Caco-2 (cell line): ENCODE measurements at regions not wholly inside any gene's neighbourhood (a gene's known extent, or its start where the extent isn't known, plus 50 kb on each side); places are given as distances from the start of the nearest gene placed in this dataset.

ENCODE experiments used
- BruUV-seq: library from RNA; stranded (reverse); fragments of 400-500 nt; replicated peaks from 2 replicates; lab custom pipeline; 2021; lab: Mats Ljungman, UMichigan
- CTCF ChIA-PET: fragments of 300-600 bp; sonication (Branson Sonifier 250); formaldehyde crosslinking; loops from one replicate; lab custom pipeline; 2022; ENCODE audit warnings: antibody characterized with exemption; lab: Charles Lee
- POLR2A ChIA-PET: fragments of 300-600 bp; sonication (Branson Sonifier 250); formaldehyde crosslinking; loops from one replicate; lab custom pipeline; 2022; ENCODE audit warnings: antibody characterized with exemption; lab: Charles Lee
- DNase-seq, 2 experiments: peaks; one replicate each; pipeline versions ENCODE4 v3.0.0 to v3.0.0-alpha.2; 2020 to 2022
- H3K27me3 ChIP-seq: replicated peaks from 2 replicates; pipeline ENCODE4 v1.6.0; 2011; ENCODE audit warnings: low read length; ENCODE audit not compliant: control insufficient read depth, insufficient read depth
- H3K36me3 ChIP-seq: 2 replicates; pipeline ENCODE4 v1.5.1; 2011; ENCODE audit warnings: low read length; ENCODE audit not compliant: control insufficient read depth, insufficient read depth
- H3K4me1 ChIP-seq: fragments of 250-450 bp; sonication (Bioruptor Pico); 2 replicates; pipeline ENCODE4 v1.5.1; 2020; ENCODE audit warnings: mild to moderate bottlenecking
- H3K4me3 ChIP-seq: 2 replicates; pipeline ENCODE4 v1.5.1; 2011; ENCODE audit warnings: low read depth, mild to moderate bottlenecking, control low read depth, low read length
- H3K9me3 ChIP-seq: fragments of 250-450 bp; sonication (Bioruptor Pico); 2 replicates; pipeline ENCODE4 v1.5.1; 2020; ENCODE audit warnings: mild to moderate bottlenecking, moderate library complexity
- H3K27ac Mint-ChIP-seq: one replicate; pipeline ENCODE4 v1.8.0; 2022; ENCODE audit warnings: mixed read lengths; ENCODE audit not compliant: unreplicated experiment
- H3K27me3 Mint-ChIP-seq: one replicate; pipeline ENCODE4 v1.8.0; 2022; ENCODE audit warnings: mixed read lengths; ENCODE audit not compliant: insufficient read depth, unreplicated experiment
- H3K36me3 Mint-ChIP-seq: one replicate; pipeline ENCODE4 v1.8.0; 2022; ENCODE audit warnings: mild to moderate bottlenecking, mixed read lengths; ENCODE audit not compliant: insufficient read depth, unreplicated experiment
- H3K4me1 Mint-ChIP-seq: one replicate; pipeline ENCODE4 v1.8.0; 2022; ENCODE audit warnings: low read depth, mixed read lengths; ENCODE audit not compliant: unreplicated experiment
- H3K4me3 Mint-ChIP-seq: one replicate; pipeline ENCODE4 v1.8.0; 2022; ENCODE audit warnings: mild to moderate bottlenecking, moderate library complexity, mixed read lengths; ENCODE audit not compliant: unreplicated experiment
- H3K9me3 Mint-ChIP-seq: one replicate; pipeline ENCODE4 v1.8.0; 2022; ENCODE audit warnings: mixed read lengths; ENCODE audit not compliant: unreplicated experiment
- CTCF ChIP-seq, 2 experiments: fragments of 200-600 bp in 1 of 2; IDR thresholded peaks; 1 replicate in 1 of 2; 2 replicates in 1 of 2; pipeline versions ENCODE4 v1.5.1 to v1.8.0; 2011 to 2022; ENCODE audit warnings: antibody characterized with exemption in 1 of 2, control low read depth in 1 of 2, inconsistent platforms in 1 of 2, low read depth in 1 of 2, low read length in 1 of 2, mild to moderate bottlenecking in 1 of 2, moderate library complexity in 1 of 2; ENCODE audit not compliant: insufficient read depth in 1 of 2, severe bottlenecking in 1 of 2, unreplicated experiment in 1 of 2
- intact Hi-C: fragments of 100-400 bp; cut with micrococcal nuclease; formaldehyde crosslinking; loops from one replicate; pipeline ENCODE4 v1.10.0; 2022; ENCODE audit not compliant: unreplicated experiment

GRCh38 chr6:113375950-113376846, 480.9 kb upstream of the MARCKS start:
- H3K36me3 ChIP-seq = no peaks in the 10 kb centered on the region
- ChIA-PET CTCF (interaction anchor here (0.7 kb wide), 1 partner anchor 122 kb away, joined by 7 read pairs; no protein-coding TSS in a partner anchor), POLR2A (no interaction called here)
- H3K9me3 ChIP-seq = no peaks in the 10 kb centered on the region
- no peak overlapping the region for H3K27ac Mint-ChIP-seq
- no peak overlapping the region for H3K4me3 Mint-ChIP-seq
- no peaks in the 10 kb centered on the region for H3K4me1 Mint-ChIP-seq
- H3K4me1 ChIP-seq = no peaks in the 10 kb centered on the region
- no peaks in the 10 kb centered on the region for H3K27me3 Mint-ChIP-seq
- H3K4me3 ChIP-seq = no peak overlapping the region
- no peak for DNase-seq
- no peak for TF ChIP-seq CTCF (IDR thresholded peaks at IDR 0.05; ENCODE audit: insufficient read depth in 1 of 2, low read depth in 1 of 2, low read length in 1 of 2, severe bottlenecking in 1 of 2, unreplicated experiment in 1 of 2)
- no peaks in the 10 kb centered on the region for H3K36me3 Mint-ChIP-seq
- BruUV-seq = no TSS peak
- H3K27me3 ChIP-seq = no peaks in the 10 kb centered on the region
- peaks cover 10% of the 10 kb centered on the region for H3K9me3 Mint-ChIP-seq
- intact Hi-C loops = no loop called here

GRCh38 chr6:113376847-113377165, 480.3 kb upstream of the MARCKS start:
- Histone ChIP-seq H3K4me1 (no peaks in the 10 kb centered on the region), H3K9me3 (no peaks in the 10 kb centered on the region), H3K4me3 (no peak overlapping the region), H3K27me3 (no peaks in the 10 kb centered on the region), H3K36me3 (no peaks in the 10 kb centered on the region)
- peaks cover 10% of the 10 kb centered on the region for H3K9me3 Mint-ChIP-seq
- intact Hi-C loops = no loop called here
- H3K4me1 Mint-ChIP-seq = no peaks in the 10 kb centered on the region
- CTCF ChIA-PET = no interaction called here
- H3K4me3 Mint-ChIP-seq = no peak overlapping the region
- no peaks in the 10 kb centered on the region for H3K36me3 Mint-ChIP-seq
- BruUV-seq = no TSS peak
- H3K27ac Mint-ChIP-seq = no peak overlapping the region
- H3K27me3 Mint-ChIP-seq = no peaks in the 10 kb centered on the region
- no peak for DNase-seq
- POLR2A ChIA-PET = no interaction called here
- no peak for TF ChIP-seq CTCF (IDR thresholded peaks at IDR 0.05; ENCODE audit: insufficient read depth in 1 of 2, low read depth in 1 of 2, low read length in 1 of 2, severe bottlenecking in 1 of 2, unreplicated experiment in 1 of 2)

GRCh38 chr6:113377362-113377942, 479.7 kb upstream of the MARCKS start:
- Histone ChIP-seq H3K36me3 (no peaks in the 10 kb centered on the region), H3K4me1 (no peaks in the 10 kb centered on the region), H3K9me3 (no peaks in the 10 kb centered on the region), H3K27me3 (no peaks in the 10 kb centered on the region), H3K4me3 (no peak overlapping the region)
- Mint-ChIP-seq H3K9me3 (peaks cover 10% of the 10 kb centered on the region), H3K27me3 (no peaks in the 10 kb centered on the region), H3K36me3 (no peaks in the 10 kb centered on the region), H3K4me1 (no peaks in the 10 kb centered on the region), H3K27ac (no peak overlapping the region), H3K4me3 (no peak overlapping the region)
- no peak for TF ChIP-seq CTCF (IDR thresholded peaks at IDR 0.05; ENCODE audit: insufficient read depth in 1 of 2, low read depth in 1 of 2, low read length in 1 of 2, severe bottlenecking in 1 of 2, unreplicated experiment in 1 of 2)
- ChIA-PET POLR2A (no interaction called here), CTCF (no interaction called here)
- no peak for DNase-seq
- intact Hi-C loops = no loop called here
- no TSS peak for BruUV-seq
